ENCODE measurements at regions not wholly inside any gene's neighbourhood (a gene's known extent, or its start where the extent isn't known, plus 50 kb on each side); places are given as distances from the start of the nearest gene placed in this dataset.
"Not testable (repeated sequence)": the region's sequence is repeated elsewhere in the genome, so short reads cannot be mapped to it uniquely, and the experiment has no call there.

DNA sequence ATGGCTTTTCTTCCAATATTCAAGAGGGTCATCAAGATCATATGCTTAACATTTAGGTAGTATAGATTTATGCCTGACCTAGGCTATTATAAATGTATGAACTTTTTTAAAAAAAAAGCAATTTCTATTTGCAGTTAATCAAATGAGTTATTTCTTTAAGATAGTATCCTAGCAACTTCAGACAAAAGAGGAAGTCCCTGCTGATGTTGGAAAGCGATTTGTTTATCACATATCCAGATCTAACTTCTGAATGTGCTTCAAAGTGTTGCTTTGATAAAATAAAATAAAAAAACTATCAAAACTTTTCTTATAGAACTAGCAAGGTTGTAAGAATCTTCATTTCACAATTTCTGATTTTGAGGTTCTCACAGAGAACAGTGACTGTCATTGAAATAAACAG, 401.9 kb upstream of the PHF14 start:
- no peak for DNase-seq

DNA sequence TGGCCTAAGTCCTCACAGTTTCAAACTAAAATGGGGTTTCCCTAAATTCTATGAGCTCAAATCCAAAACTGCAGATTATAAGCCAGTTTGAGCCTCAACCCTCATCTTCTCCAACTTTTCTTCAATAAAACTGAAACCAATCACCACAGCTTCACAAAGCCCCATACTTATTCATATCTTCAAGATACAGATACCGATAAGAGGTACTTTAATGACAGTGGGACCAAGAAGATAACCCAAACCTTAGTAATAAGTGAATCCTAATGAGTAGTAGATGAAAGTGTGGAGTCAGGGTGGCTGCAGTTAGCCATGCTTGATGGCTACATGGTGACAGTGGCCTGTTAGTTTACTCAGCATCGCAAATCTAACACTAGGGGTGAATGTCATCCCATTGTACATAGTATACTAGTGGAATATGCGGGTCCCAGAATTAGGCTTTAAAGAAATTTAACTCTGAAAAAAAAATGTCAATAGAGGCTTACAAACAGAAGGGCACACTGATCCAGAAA, 395.8 kb upstream of the PHF14 start:
- DNase-seq, result no peak

DNA sequence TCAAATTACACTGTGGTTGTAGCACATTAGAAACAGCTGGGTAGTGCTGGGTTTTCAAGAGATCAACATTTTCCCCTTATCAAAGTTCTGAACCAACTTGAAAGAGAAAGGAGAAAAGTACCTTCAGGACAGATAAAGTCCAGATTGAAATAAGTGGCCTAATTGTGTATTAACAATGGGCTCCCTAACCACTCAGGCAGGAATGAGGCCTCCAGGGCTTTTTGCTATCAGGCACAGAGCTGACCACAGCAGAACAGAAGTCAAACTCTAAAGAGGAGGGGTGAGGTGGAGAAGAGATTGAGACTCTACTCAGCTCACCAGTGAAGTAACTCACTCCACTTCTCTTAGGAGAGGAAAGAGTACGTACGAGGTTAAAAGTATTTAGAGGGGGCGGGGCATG, 394.1 kb upstream of the PHF14 start:
- DNase-seq, result no peak

DNA sequence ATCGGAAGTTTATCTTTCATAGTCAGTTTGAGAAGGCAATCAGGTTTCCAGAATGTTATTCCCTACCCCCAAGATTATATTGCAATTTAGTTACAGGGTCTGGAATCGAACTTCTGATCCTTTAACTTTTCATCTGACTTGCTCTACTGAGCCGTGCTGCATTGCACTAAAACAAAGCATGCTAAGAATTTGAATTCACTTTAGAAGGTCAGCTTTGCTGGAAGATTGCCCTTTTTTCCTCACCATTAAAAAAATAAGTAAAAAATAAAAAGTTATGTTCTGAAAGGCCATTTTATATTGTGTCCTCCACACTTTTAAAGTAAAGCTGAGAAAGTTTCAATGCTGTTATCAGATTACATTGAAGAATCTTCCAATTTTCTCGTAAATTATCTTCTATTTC, 388.8 kb upstream of the PHF14 start:
- no peak for DNase-seq

DNA sequence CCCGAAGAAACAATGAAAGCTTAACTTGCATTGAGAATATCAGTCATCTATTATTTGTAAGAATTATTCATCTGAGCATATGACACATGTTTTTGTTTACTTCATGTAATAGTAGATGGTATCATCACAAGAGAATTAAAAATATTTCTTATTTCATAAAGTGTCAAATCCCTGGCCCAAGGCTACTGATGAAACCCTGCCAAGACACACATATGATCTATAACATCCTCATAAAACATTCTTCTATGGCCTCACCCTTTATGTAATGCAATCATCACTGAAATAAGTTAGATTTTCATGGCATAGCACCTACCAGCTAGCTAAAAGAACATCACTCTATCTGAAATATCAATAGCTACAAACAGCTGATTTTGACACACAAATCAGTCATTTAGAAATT, 385.6 kb upstream of the PHF14 start:
- DNase-seq, result no peak

DNA sequence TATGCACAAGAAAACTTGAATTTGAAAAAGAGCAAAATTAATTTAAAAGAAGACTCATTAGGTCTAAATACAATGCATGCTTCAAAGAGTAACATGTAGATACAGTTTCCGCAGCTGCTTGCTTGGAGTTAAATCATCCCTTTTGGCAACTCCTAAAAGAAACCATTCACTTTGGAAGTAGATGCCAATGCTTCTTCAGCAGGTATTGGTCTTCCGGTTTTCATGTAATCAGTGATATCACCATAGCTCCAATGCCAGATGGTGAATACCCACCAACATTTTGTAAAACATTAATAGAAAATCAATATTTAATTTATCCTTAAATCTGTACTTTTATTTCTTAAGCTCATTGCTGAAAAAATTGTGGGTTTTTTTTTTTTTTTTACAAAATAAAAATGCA, 381.1 kb upstream of the PHF14 start:
- DNase-seq, result no peak

DNA sequence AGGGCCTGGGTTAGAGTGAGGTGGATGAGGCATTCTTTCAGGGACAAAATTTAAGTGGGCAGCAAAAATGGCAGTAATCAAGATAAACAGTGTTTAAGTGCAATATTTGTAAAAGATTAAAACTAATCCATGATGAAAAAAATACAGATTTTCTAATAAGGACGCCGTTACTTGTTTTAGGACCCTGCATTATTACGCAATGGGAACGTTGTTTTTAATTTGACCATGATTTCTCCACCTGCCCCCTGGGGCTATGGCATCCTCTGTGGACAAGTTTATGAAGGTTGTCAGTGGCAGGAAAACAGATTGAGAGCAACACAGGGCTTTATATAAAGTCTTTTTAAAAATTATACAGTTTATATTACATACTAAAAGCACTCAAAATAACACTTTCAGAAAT, 380.6 kb upstream of the PHF14 start:
- DNase-seq, result no peak

DNA sequence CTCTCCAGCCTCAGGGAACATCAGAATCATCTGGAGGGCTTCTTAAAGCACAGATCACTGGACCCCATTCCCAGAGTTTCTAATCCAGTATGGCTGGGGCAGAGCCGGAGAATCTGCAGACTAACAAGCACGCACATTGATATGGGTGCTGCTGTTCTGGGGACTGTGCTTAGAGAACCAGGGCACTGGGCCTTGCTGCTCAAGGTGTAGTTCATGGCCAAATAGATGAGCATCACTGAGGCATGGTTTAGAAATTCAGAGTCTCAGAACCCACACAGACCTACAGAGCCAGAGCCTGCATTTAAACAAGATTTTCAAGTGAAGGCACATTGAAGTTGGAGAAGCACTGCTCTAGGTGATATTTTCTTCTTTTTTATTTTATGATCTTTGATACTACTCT, 376.8 kb upstream of the PHF14 start:
- no peak for DNase-seq

DNA sequence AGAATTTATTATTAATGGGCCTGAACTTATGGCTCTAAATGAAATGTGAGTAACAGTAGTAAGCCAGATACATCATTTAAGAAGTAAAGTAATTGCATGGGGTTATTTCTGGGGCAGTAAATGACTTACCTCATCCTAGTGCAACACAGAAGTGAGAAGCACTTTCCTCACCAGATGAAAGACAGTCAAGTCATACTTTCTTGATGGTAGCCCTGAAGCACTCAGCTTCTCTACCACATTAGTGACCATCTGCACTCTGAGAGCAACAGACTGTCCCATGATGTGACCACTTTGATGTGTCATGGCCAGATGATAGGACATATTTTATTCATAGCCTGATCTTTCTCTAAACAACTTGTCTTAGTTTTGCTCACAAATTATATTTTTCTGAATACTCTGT, 369.5 kb upstream of the PHF14 start:
- no peak for DNase-seq

DNA sequence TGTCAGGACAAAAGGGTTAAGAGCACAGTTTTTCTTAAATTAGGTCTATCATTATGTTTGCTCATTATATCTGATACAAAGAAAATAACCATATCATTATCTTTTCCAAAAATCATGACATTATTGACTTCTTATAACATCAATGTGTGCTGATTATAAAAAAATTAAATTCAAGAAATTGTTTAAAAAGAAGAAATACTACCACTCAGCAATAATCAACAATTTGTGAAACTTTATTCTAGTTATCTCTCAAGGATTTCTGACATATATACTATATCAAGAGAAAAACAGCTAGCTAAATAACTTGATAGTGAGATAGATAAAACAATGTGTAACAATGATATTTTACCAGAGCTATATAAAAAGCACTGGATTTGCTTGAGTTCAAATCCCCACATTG, 360.7 kb upstream of the PHF14 start:
- no peak for DNase-seq

DNA sequence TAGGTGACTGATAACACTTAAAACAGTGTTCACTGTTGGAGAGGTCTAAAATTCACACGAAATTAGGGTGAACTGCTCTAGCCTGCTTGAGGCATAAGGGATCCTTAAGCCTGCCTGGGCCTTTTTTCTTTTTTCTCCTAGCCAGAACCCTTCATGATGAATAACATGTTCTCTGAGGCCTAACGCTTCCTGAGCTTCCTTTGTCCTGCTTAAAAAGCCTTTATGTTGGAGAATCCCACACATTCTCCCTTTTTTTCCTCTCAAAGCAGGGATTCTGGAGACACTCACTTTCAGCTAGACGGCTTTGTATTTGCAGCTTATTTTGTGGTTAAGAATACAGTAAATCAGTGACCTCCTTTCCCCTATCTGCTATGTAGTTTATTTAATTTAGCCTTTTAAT, 354.7 kb upstream of the PHF14 start:
- no peak for DNase-seq

DNA sequence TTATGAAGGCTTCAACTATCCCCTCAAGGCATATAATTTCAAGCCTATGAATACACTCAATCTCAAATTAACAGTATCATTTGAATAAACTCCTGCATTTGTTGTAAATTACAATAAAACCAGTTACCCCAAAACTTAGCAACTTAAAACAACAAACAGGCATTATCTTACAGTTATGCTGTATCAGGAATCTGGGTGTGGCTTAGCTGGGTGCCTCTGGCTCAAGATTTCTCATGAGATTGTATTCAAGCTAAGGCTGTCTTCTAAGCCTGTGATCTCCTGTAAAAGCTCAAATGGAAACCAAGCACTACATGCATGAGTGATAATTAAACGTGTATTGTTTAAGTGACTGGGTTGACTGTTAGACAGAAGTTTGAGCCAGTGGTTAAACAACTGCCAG, 341.0 kb upstream of the PHF14 start:
- DNase-seq, result no peak

DNA sequence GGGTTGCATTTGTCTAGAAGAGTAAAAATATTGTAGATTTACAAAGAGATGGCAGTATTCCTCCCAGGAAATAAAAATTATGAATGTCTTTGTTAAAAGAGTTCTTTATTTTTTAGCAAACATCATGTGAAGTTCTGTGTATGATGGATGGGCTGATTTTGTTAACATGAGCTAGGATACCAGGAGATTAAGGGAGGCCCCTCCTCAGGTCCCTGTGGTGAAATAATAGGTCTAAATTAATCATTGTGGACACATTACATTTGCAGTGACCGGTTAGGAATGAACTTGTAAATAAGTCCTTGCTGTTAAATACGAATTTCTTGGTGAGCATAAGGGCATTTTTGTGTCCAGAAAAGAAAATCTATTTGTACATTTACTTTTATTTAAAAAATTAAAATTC, 339.4 kb upstream of the PHF14 start:
- no peak for DNase-seq

DNA sequence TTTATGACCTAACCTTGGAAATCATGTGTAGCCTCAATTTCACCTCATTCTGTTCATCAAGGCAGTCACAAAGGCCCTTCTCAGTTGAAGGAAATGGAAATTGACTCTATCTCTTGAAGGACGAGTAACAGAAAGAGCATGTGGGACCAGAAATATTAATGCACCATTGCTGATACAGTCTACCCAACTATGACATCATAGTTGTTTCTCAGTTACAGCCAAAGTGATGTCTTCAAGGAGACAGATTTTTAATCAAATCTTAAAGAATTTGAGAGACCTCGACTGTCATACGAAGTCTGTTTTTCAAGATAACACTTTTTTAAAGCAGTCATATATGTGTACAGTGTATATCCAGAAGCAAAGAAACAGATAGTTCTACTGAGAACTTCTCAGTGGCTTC, 335.7 kb upstream of the PHF14 start:
- DNase-seq, result no peak

DNA sequence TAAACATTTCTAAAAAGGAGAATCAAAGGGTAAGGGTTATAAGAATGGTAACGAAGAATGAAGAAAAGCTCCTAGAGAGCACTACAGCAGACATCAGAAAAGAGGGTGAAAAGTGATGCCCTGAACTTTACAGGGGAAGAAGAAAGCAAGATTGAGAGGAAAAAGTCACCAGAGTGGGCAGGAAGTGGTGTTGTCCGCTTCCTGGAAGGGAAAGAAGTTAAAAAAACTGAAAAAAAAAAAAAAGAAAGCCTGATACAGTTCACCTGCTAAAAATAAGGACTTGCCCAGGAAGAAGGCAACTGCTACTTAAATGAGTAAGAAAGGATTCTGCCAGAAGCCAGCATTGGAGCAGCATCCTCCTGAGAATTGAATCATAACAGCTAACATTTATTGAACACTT, 330.1 kb upstream of the PHF14 start:
- DNase-seq, result no peak

DNA sequence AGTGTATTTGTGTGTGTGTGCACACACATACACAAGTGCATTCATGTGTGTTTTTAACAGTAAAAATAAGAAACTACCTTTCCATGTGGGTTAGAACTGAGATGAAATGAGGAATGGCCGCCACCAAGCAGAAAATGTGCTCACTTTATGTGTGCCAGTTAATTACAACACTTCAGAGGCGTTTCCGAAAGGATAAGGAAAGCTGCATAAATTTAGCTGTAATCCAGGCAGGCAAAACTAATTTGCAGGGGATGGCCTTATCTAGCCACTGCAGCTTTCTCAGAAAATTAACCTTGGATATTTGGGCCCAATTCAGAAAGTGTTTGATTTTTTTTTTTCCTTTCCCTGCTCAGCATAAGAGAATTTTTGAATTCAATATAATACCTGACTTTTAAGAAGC, 328.8 kb upstream of the PHF14 start:
- DNase-seq, result no peak

DNA sequence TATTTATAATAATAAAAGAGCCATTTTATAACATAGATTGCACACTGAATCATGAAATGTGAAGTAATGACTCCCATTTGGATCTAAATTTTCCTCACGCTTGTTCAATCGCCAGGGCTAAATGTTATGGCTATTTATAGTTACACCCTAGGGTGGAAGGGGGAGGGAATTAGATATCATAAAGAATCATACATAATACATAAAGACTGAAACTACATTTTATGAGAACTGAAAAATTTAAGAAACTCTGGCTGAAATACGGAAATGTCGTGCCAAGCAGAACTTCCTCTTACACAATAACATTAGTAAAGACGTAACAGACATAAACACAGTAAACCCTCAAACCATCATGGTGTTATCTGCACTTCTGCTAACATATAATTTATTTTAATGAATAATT, 327.5 kb upstream of the PHF14 start:
- no peak for DNase-seq

DNA sequence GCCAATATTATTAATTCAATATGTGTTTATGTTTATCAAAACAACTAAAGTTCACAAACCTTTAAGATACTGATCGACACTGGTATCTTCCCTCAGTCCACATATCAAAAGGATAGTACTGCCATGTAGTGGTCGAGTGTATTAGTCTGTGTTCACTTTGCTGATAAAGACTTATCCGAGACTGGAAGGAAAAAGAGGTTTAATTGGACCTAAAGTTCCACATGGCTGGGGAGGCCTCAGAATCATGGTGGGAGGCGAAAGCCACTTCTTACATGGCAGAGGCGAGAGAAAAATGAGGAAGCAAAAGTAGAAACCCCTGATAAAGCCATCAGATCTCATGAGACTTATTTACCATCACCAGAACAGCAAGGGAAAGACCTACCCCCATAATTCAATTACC, 325.4 kb upstream of the PHF14 start:
- DNase-seq, result no peak

DNA sequence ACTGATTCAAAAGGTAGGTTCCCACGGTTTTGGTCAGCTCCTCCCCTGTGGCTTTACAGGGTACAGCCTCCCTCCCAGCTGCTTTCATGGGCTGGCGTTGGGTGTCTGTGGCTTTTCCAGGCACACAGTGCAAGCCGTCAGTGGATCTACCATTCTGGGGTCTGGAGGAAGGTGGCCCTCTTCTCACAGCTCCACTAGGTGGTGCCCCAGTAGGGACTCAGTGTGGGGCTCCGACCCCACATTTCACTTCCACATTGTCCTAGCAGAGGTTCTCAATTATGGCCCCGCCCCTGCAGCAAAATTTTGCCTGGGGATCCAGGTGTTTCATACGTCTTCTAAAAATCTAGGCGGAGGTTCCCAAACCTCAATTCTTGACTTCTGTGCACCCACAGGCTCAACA, 324.6 kb upstream of the PHF14 start:
- not testable (repeated sequence) for DNase-seq

DNA sequence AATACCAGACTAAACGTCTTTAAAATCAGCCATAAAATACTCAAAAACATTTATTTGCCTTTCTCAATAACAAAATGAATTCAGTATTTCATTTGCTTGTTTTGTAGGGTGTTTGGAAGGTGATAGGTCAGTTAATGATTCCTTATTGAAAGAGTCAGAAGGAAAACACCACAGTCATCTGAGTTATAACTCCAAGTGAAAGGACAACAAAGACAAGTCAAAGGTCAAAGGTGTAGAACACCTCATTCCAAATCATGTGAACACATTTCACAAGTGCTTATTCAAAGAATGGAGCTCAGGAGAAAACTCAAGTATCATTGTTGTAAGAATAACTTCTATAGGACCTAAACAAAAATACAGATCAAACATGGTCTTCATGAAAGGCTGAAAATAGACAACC, 318.6 kb upstream of the PHF14 start:
- DNase-seq, result no peak

DNA sequence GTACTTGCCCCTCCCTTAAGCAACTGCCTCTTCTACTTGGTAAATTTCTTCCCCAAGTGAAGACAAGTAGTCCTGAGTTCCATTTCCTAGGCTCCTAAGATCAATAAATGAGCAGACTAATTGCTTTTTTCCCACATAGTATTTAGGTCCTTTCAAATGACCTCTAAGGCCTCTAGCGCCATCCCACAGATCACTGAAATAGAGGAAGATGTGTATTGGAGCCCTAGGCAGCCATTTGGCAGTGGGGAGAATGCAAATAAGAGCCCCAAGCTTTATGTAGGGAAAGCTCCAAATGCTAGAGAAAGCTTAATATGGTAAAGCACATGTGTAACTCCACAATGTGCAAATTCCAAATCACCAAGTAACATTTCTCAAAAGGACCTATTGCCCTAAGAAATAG, 316.5 kb upstream of the PHF14 start:
- DNase-seq, result no peak

DNA sequence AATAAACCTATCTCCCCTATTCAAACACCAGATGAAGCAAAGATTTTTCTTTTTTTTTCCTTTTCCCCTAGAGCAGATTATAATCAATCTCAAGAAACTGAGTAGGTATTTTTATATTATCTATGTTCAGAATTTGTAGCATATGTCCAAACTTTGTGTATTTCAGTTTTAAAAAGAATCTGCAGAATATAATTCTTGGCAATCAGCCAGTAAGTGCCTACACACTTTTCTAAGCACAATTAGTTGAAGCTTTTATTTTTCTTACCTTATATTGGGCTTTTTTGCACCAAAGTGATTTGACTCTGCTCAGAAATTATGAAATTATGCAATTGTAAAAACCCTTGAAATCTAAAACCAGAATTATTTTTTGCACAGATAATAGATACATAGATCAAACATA, 315.8 kb upstream of the PHF14 start:
- no peak for DNase-seq

DNA sequence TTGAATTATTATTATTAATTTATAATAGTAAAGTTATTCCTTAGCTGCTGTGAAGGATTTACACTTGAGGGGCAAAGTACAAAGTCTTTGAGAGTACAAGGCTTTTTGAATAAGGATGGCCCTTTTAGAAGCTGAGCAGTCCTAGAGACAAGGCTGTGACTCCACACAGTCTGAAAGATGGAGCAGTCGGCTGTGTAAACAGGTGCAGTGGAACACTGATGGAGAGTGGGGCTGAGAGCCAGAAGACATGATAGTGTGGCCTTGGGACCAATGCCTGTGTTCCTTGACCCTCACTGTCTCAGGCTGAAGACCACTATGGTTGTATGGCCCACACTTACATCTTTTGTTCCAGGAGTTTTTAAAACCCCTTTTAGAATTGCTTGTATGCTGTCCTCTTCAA, 311.2 kb upstream of the PHF14 start:
- DNase-seq, result no peak

DNA sequence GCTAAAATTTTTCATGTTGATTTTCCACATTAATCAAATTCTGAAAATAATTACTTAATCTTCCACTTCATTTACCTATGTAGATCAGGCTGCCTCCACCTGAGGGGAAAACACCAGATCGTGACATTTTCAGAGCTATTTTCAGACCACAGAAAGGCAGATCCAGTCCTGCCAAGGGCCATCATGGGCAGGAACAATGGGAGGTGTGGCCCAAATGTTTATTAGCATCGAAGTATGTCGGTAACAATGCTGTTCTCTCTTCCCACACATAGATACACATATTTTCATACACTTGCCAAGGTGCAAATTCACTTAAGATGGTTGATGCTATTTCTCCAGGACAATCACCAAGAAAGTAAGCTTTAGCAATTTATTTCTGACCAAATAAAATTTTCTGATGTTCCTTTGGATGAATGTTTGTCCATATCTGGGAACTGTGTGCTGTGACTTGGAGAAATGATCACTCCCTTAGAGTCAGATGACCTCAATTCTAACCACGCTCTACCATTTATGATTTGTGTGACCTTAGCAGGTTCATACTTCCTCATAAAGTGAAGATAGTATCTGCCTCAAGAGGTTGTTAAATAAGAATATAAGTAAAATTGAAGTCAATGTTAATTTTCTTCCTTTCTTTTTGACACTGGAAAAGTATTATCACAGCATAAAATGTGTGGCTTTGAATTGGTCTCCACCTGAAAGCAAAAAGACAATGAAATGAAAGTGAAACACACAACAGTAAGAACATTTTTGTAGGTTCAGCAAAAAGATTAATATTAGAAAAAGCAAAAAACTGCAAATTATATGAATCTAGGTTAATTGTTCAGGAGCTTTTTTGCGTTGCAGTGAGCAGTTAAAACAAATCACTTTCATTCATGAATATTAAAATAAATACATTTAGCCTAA, 310.4 kb upstream of the PHF14 start:
- no peak for DNase-seq

Data from amygdala (tissue), 56 donors.